ENCODE measurements at regions not wholly inside any gene's neighbourhood (a gene's known extent, or its start where the extent isn't known, plus 50 kb on each side); places are given as distances from the start of the nearest gene placed in this dataset.
"Not testable (repeated sequence)": the region's sequence is repeated elsewhere in the genome, so short reads cannot be mapped to it uniquely, and the experiment has no call there.

- TF ChIP-seq POLR2A (IDR thresholded peaks at IDR 0.05) (no peak), POLR2AphosphoS5 (IDR thresholded peaks at IDR 0.05) (no peak), CTCF (IDR thresholded peaks at IDR 0.05) (no peak), EP300 (IDR thresholded peaks at IDR 0.05) (no peak)
- no peaks in the 10 kb centered on the region for H3K36me3 ChIP-seq
- no peaks in the 10 kb centered on the region for H3K27me3 ChIP-seq
- no peak overlapping the region for H3K4me3 ChIP-seq
- H3K9me3 ChIP-seq = no peaks in the 10 kb centered on the region
- ATAC-seq (ENCODE audit: low FRiP score in 2 of 2) = no peak
- WGBS, 2 donors = 74 to 77% methylated on average over 21 to 22 of the region's 22 CpGs
- no peaks in the 10 kb centered on the region for H3K4me1 ChIP-seq
- DNase-seq = no peak
- no peak overlapping the region for H3K27ac ChIP-seq
Observed at GRCh38 chr7:98779800-98780587, 89.8 kb downstream of the TMEM130 start.

DNA sequence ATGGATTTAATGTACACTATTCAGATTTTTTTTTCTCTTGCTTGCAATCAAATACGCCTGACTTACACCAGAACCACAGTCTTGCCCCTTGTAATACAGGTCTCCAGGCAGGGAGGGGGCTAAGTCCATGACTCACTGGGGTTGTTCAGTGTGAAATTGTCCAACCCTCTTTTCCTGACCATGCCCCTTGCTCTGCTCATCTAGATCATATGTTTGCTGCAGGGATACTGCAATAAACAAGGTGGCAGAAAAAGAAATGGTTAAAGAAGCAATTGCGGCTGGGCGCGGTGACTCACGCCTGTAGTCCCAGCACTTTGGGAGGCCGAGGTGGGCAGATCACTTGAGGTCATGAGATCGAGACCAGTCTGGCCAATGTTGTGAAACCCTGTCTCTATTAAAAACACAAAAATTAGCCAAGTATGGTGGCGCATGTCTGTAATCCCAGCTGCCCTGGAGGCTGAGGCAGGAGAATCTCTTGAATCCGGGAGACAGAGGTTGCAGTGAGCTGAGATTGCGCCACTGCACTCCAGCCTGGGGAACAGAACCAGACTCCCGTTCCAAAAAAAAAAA lies 85.5 kb downstream of the TMEM130 start:
- Histone ChIP-seq H3K9me3 (no peaks in the 10 kb centered on the region), H3K27ac (no peak overlapping the region), H3K27me3 (no peaks in the 10 kb centered on the region), H3K36me3 (no peaks in the 10 kb centered on the region), H3K4me1 (no peaks in the 10 kb centered on the region), H3K4me3 (no peak overlapping the region)
- TF ChIP-seq POLR2AphosphoS5 (IDR thresholded peaks at IDR 0.05) (no peak), EP300 (IDR thresholded peaks at IDR 0.05) (no peak), POLR2A (IDR thresholded peaks at IDR 0.05) (no peak), CTCF (IDR thresholded peaks at IDR 0.05) (no peak)
- ATAC-seq (ENCODE audit: low FRiP score in 2 of 2) = no peak
- no peak for DNase-seq
- 81 to 88% methylated on average over 11 of the region's 11 CpGs for WGBS, 2 donors

- H3K9me3 ChIP-seq = no peaks in the 10 kb centered on the region
- no peak overlapping the region for H3K27ac ChIP-seq
- TF ChIP-seq EP300 (IDR thresholded peaks at IDR 0.05) (no peak), POLR2AphosphoS5 (IDR thresholded peaks at IDR 0.05) (no peak), CTCF (IDR thresholded peaks at IDR 0.05) (no peak), POLR2A (IDR thresholded peaks at IDR 0.05) (no peak)
- H3K36me3 ChIP-seq = no peaks in the 10 kb centered on the region
- no peak overlapping the region for H3K4me3 ChIP-seq
- ATAC-seq (ENCODE audit: low FRiP score in 2 of 2) (no peak), DNase-seq (no peak)
- H3K4me1 ChIP-seq = no peaks in the 10 kb centered on the region
- no peaks in the 10 kb centered on the region for H3K27me3 ChIP-seq
- 57% methylated on average over 14 of the region's 14 CpGs for WGBS, 2 donors
Observed at GRCh38 chr7:98785929-98786571, 83.8 kb downstream of the TMEM130 start.

GRCh38 chr7:98788966-98789365 lies 80.8 kb downstream of the TMEM130 start:
- no peak for DNase-seq
- no peak overlapping the region for H3K4me3 ChIP-seq
- no peaks in the 10 kb centered on the region for H3K27me3 ChIP-seq
- no peak overlapping the region for H3K27ac ChIP-seq
- peak in 1 of 2 donors; percentile 42 for ATAC-seq (ENCODE audit: low FRiP score in 2 of 2)
- 60 to 61% methylated on average over 3 of the region's 3 CpGs for WGBS, 2 donors
- no peaks in the 10 kb centered on the region for H3K4me1 ChIP-seq
- no peaks in the 10 kb centered on the region for H3K9me3 ChIP-seq
- TF ChIP-seq POLR2A (IDR thresholded peaks at IDR 0.05) (no peak), POLR2AphosphoS5 (IDR thresholded peaks at IDR 0.05) (no peak), CTCF (IDR thresholded peaks at IDR 0.05) (no peak), EP300 (IDR thresholded peaks at IDR 0.05) (no peak)
- H3K36me3 ChIP-seq = no peaks in the 10 kb centered on the region

GRCh38 chr7:98794453-98794852 lies 75.4 kb downstream of the TMEM130 start:
- not testable (repeated sequence) for ATAC-seq (ENCODE audit: low FRiP score in 2 of 2); H3K9me3 ChIP-seq; H3K27me3 ChIP-seq; DNase-seq; H3K36me3 ChIP-seq; H3K27ac ChIP-seq; H3K4me1 ChIP-seq; H3K4me3 ChIP-seq
- 92 to 98% methylated on average over 4 of the region's 4 CpGs for WGBS, 2 donors
